Smooth muscle cell (in vitro differentiated cells): ENCODE measurements at regions not wholly inside any gene's neighbourhood (a gene's known extent, or its start where the extent isn't known, plus 50 kb on each side); places are given as distances from the start of the nearest gene placed in this dataset.

ENCODE experiments used
- DNase-seq: peaks from one replicate; lab custom pipeline; 2025; ENCODE audit not compliant: unreplicated experiment; lab: John Stamatoyannopoulos, UW
- H2AFZ ChIP-seq: fragments of 200-600 bp; sonication (generic); 2 replicates; pipeline ENCODE4 v1.6.0; 2016; ENCODE audit warnings: antibody characterized with exemption, low read depth, mild to moderate bottlenecking
- H3F3A ChIP-seq: fragments of 200-600 bp; sonication (generic); 2 replicates; pipeline ENCODE4 v1.6.0; 2017; ENCODE audit warnings: antibody characterized with exemption, low read depth
- H3K27ac ChIP-seq: fragments of 200-600 bp; sonication (generic); 2 replicates; pipeline ENCODE4 v1.5.1; 2016; ENCODE audit warnings: low read depth, mild to moderate bottlenecking
- H3K27me3 ChIP-seq: fragments of 200-600 bp; sonication (generic); 2 replicates; pipeline ENCODE4 v1.6.1; 2016; ENCODE audit warnings: low read depth, mild to moderate bottlenecking
- H3K36me3 ChIP-seq: fragments of 200-600 bp; sonication (generic); 2 replicates; pipeline ENCODE4 v1.5.1; 2016; ENCODE audit warnings: low read depth
- H3K4me1 ChIP-seq: fragments of 200-600 bp; sonication (generic); 2 replicates; pipeline ENCODE4 v1.5.1; 2016; ENCODE audit warnings: low read depth
- H3K4me2 ChIP-seq: fragments of 200-600 bp; sonication (generic); 2 replicates; pipeline ENCODE4 v1.6.0; 2016; ENCODE audit warnings: mild to moderate bottlenecking
- H3K4me3 ChIP-seq: fragments of 200-600 bp; sonication (generic); 2 replicates; pipeline ENCODE4 v1.5.1; 2016; ENCODE audit warnings: mild to moderate bottlenecking
- H3K79me2 ChIP-seq: fragments of 200-600 bp; sonication (generic); 2 replicates; pipeline ENCODE4 v1.6.0; 2016; ENCODE audit warnings: low read depth, mild to moderate bottlenecking
- H3K9ac ChIP-seq: fragments of 200-600 bp; sonication (generic); 2 replicates; pipeline ENCODE4 v1.6.0; 2016; ENCODE audit warnings: low read depth
- H3K9me3 ChIP-seq: fragments of 200-600 bp; sonication (generic); replicated peaks from 2 replicates; pipeline ENCODE4 v1.5.1; 2016; ENCODE audit warnings: low read depth
- H4K20me1 ChIP-seq: fragments of 200-600 bp; sonication (generic); 2 replicates; pipeline ENCODE4 v1.6.0; 2016; ENCODE audit warnings: low read depth
- CTCF ChIP-seq: fragments of 200-600 bp; sonication (generic); IDR thresholded peaks from 2 replicates; pipeline ENCODE4 v1.5.1; 2017; ENCODE audit warnings: borderline replicate concordance, mild to moderate bottlenecking, antibody characterized with exemption; ENCODE audit not compliant: insufficient read depth, poor library complexity, severe bottlenecking
- WGBS: methylation state at CpG from one replicate; pipeline ENCODE4 v1.1.7; 2016; ENCODE audit warnings: low lambda C conversion rate; 5-methylcytosine and 5-hydroxymethylcytosine counted together

GRCh38 chr18:73945130-73945792 lies 202.4 kb downstream of the FBXO15 start:
- peaks cover 13% of the 10 kb centered on the region for H3K4me1 ChIP-seq
- H2AFZ ChIP-seq, result no peak overlapping the region
- H3K4me3 ChIP-seq, result no peak overlapping the region
- H3K79me2 ChIP-seq, result no peaks in the 10 kb centered on the region
- no peaks in the 10 kb centered on the region for H3K36me3 ChIP-seq
- no peaks in the 10 kb centered on the region for H3K27me3 ChIP-seq
- no peak overlapping the region for H3K27ac ChIP-seq
- H4K20me1 ChIP-seq, result no peaks in the 10 kb centered on the region
- peaks cover 5% of the 10 kb centered on the region for H3F3A ChIP-seq
- H3K9ac ChIP-seq, result no peak overlapping the region
- DNase-seq, result no peak
- no peak for TF ChIP-seq CTCF
- WGBS, result 87% methylated on average over 3 of the region's 3 CpGs
- H3K9me3 ChIP-seq, result no peaks in the 10 kb centered on the region
- H3K4me2 ChIP-seq, result no peak overlapping the region

DNA sequence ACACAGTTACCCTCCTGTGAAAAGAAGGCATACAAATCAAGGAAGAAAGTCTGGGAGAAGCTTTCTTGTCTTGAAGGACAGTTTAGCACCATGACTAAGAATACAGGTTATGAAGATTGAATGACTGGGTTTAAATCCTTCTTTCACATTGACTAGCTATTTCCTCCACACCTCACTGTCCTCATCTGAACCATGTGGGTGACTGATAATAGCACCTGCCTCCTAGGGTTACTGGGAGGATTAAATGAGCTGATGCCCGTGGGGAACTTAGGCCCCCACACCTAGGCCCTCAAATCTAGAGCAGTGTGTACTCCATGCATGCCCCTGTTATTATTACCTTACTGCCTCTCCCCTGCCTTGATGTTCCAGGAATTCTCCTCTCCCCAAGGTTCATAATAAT lies 202.9 kb downstream of the FBXO15 start:
- no peak for DNase-seq
- TF ChIP-seq CTCF, result no peak
- Histone ChIP-seq H3K4me3 (no peak overlapping the region), H3K9ac (no peak overlapping the region), H3F3A (peaks cover 5% of the 10 kb centered on the region), H3K79me2 (no peaks in the 10 kb centered on the region), H2AFZ (no peak overlapping the region), H4K20me1 (no peaks in the 10 kb centered on the region), H3K36me3 (no peaks in the 10 kb centered on the region), H3K9me3 (no peaks in the 10 kb centered on the region), H3K4me1 (peaks cover 13% of the 10 kb centered on the region), H3K27me3 (no peaks in the 10 kb centered on the region), H3K4me2 (no peak overlapping the region), H3K27ac (no peak overlapping the region)
- WGBS, result 75% methylated on average over 1 of the region's 1 CpG

DNA sequence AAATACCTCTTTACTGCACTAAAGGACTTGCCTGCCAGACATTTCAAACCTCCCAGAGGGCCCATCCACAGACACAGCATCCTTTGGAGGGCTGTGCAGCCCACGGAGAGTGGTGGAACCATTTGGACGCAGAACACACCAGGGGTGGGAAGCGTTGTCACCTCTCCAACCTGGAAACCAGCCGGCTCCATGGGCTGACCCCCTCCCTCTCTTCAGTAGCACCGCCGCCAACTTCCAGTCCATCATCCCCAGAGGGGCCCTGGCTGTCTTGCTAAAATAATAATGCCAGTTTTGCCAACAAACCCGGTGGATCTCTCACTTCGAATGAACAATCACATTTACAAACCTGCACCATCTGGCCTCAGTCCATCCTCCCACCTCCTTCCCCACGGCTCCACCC lies 203.9 kb downstream of the FBXO15 start:
- WGBS, result 92% methylated on average over 9 of the region's 9 CpGs
- Histone ChIP-seq H3K27ac (no peak overlapping the region), H3K9ac (no peak overlapping the region), H3F3A (peaks cover 5% of the 10 kb centered on the region), H3K4me2 (no peak overlapping the region), H2AFZ (no peak overlapping the region), H3K36me3 (no peaks in the 10 kb centered on the region), H3K79me2 (no peaks in the 10 kb centered on the region), H3K27me3 (no peaks in the 10 kb centered on the region), H3K9me3 (no peaks in the 10 kb centered on the region), H4K20me1 (no peaks in the 10 kb centered on the region), H3K4me3 (no peak overlapping the region), H3K4me1 (peaks cover 9% of the 10 kb centered on the region)
- no peak for DNase-seq
- TF ChIP-seq CTCF, result no peak

GRCh38 chr18:73942956-73943355 lies 204.7 kb downstream of the FBXO15 start:
- Histone ChIP-seq H3K9me3 (no peaks in the 10 kb centered on the region), H3F3A (peaks cover under 1% of the 10 kb centered on the region), H3K27me3 (no peaks in the 10 kb centered on the region), H3K9ac (no peak overlapping the region), H4K20me1 (no peaks in the 10 kb centered on the region), H3K4me3 (no peak overlapping the region), H3K4me2 (no peak overlapping the region), H2AFZ (no peak overlapping the region), H3K27ac (no peak overlapping the region), H3K4me1 (peaks cover 1% of the 10 kb centered on the region), H3K79me2 (no peaks in the 10 kb centered on the region), H3K36me3 (no peaks in the 10 kb centered on the region)
- DNase-seq, result no peak
- WGBS, result 66% methylated on average over 4 of the region's 4 CpGs
- no peak for TF ChIP-seq CTCF
